ENCODE measurements at regions not wholly inside any gene's neighbourhood (a gene's known extent, or its start where the extent isn't known, plus 50 kb on each side); places are given as distances from the start of the nearest gene placed in this dataset.

GRCh38 chr9:135275571-135276289 lies 188.3 kb downstream of the OLFM1 start:
- no peak for ATAC-seq
- FAIRE-seq: no peak
- Histone ChIP-seq H3K4me2 (no peak overlapping the region), H3K27ac (no peak overlapping the region), H3K9me3 (no peaks in the 10 kb centered on the region), H3K4me1 (no peaks in the 10 kb centered on the region), H3K4me3 (no peak overlapping the region)
- no peak for DNase-seq (ENCODE audit: low read depth in 1 of 2, low spot score in 1 of 2)
- 52% methylated on average over 16 of the region's 20 CpGs for WGBS (ENCODE audit: missing lambda C conversion rate)
- TF ChIP-seq HOXB5 (CRISPR knock-in tag; IDR thresholded peaks at IDR 0.05) (no peak), CHD2 (IDR thresholded peaks at IDR 0.05; ENCODE audit: low read length, partially characterized antibody) (no peak), E2F6 (IDR thresholded peaks at IDR 0.05; ENCODE audit: borderline replicate concordance, low read depth) (no peak), HOXB13 (CRISPR knock-in tag; IDR thresholded peaks at IDR 0.05; ENCODE audit: low read depth) (no peak), HES2 (IDR thresholded peaks at IDR 0.05) (no peak), JUN (IDR thresholded peaks at IDR 0.05) (no peak), SMC3 (IDR thresholded peaks at IDR 0.05) (no peak), SREBF2 (IDR thresholded peaks at IDR 0.05) (no peak), EP300 (IDR thresholded peaks at IDR 0.05) (no peak), POLR2A (IDR thresholded peaks at IDR 0.05; ENCODE audit: low read length) (no peak), NPAS2 (CRISPR knock-in tag; IDR thresholded peaks at IDR 0.05; ENCODE audit: borderline replicate concordance) (no peak)
- POLR2A ChIA-PET: no interaction called here
- CTCF ChIA-PET: no interaction called here

DNA sequence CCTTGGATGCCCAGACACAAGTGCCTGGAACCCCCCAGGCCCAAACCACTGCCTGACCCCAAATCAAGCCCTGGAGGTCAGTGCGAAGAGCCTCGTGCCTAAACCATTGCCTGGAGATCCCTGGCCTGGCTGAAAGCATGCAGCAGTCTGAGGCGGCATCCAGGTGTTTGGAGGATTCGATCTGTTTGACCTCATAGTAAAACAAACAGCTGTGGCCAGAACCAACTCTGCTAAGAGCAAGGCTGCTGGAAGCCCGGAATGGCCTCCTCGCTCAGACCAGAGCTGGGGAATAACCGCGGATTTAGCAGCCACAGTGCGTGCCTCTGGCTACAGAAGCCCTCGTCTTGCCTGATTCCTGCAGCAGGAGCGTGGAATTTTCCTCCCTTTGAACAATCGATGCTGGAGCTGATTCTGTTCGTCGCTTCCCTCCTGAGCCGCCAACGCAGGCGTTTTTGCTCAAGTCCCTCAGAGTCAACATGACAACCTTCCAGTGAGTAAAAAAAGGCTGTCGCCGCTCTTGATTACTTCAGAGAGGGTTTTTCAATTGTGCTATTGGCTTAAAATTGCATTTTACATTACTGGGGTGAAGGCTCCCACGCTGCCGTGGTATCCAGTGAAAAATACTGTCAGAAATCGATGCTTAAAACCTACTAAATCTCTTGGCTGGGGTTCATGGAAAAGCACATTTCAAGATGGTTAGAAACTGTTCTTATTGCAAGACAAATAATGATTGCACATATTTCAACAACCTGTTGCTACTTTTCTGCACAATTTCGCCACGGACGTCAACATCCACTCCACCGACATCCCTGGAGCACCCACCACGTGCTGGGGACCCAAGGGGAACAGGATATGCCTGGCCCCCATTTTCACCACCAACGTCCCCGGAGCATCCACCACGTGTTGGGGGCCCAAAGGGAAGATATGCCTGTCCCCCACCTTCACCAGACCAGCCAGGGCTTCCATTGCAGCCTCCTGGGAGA lies 190.0 kb downstream of the OLFM1 start:
- 51% methylated on average over 29 of the region's 30 CpGs for WGBS (ENCODE audit: missing lambda C conversion rate)

GRCh38 chr9:135278586-135278985 lies 191.1 kb downstream of the OLFM1 start:
- Histone ChIP-seq H3K4me2 (no peak overlapping the region), H3K9me3 (no peaks in the 10 kb centered on the region), H3K27ac (no peak overlapping the region), H3K4me3 (no peak overlapping the region), H3K4me1 (peaks cover 6% of the 10 kb centered on the region; the same call in 1 of the 3 replicates)
- no peak for ATAC-seq
- ChIA-PET POLR2A (no interaction called here), CTCF (no interaction called here)
- FAIRE-seq: no peak
- DNase-seq (ENCODE audit: low read depth in 1 of 2, low spot score in 1 of 2): no peak
- 69% methylated on average over 9 of the region's 15 CpGs for WGBS (ENCODE audit: missing lambda C conversion rate)
- TF ChIP-seq HOXA7 (CRISPR knock-in tag; IDR thresholded peaks at IDR 0.05) (no peak), ZFP36 (IDR thresholded peaks at IDR 0.05; ENCODE audit: borderline replicate concordance, partially characterized antibody) (no peak), CBX2 (IDR thresholded peaks at IDR 0.05; ENCODE audit: borderline replicate concordance, low read depth) (no peak), TP53 (CRISPR knock-in tag; IDR thresholded peaks at IDR 0.05) (no peak), FOSB (CRISPR knock-in tag; IDR thresholded peaks at IDR 0.05) (no peak), ZC3H11A (IDR thresholded peaks at IDR 0.05) (no peak)
- TF ChIP-seq, protein P1, sequence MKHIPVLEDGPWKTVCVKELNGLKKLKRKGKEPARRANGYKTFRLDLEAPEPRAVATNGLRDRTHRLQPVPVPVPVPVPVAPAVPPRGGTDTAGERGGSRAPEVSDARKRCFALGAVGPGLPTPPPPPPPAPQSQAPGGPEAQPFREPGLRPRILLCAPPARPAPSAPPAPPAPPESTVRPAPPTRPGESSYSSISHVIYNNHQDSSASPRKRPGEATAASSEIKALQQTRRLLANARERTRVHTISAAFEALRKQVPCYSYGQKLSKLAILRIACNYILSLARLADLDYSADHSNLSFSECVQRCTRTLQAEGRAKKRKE (CRISPR knock-in tag; IDR thresholded peaks at IDR 0.05; ENCODE audit: low read depth): no peak
- TF ChIP-seq, protein P2, sequence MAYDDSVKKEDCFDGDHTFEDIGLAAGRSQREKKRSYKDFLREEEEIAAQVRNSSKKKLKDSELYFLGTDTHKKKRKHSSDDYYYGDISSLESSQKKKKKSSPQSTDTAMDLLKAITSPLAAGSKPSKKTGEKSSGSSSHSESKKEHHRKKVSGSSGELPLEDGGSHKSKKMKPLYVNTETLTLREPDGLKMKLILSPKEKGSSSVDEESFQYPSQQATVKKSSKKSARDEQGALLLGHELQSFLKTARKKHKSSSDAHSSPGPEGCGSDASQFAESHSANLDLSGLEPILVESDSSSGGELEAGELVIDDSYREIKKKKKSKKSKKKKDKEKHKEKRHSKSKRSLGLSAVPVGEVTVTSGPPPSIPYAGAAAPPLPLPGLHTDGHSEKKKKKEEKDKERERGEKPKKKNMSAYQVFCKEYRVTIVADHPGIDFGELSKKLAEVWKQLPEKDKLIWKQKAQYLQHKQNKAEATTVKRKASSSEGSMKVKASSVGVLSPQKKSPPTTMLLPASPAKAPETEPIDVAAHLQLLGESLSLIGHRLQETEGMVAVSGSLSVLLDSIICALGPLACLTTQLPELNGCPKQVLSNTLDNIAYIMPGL (CRISPR knock-in tag; IDR thresholded peaks at IDR 0.05; ENCODE audit: borderline replicate concordance): no peak

More for the DNA sequence above, 190.0 kb downstream of the OLFM1 start:
- no peak for TF ChIP-seq HOXB5 (CRISPR knock-in tag; IDR thresholded peaks at IDR 0.05)
- no peak for TF ChIP-seq ZNF302 (CRISPR knock-in tag; IDR thresholded peaks at IDR 0.05)
- no peak for TF ChIP-seq EHF (CRISPR knock-in tag; IDR thresholded peaks at IDR 0.05)
- TF ChIP-seq, protein P2 (CRISPR knock-in tag; IDR thresholded peaks at IDR 0.05; ENCODE audit: borderline replicate concordance): no peak
- TF ChIP-seq, protein P1 (CRISPR knock-in tag; IDR thresholded peaks at IDR 0.05; ENCODE audit: low read depth): no peak
- TF ChIP-seq SREBF2 (IDR thresholded peaks at IDR 0.05): no peak
- TF ChIP-seq NPAS2 (CRISPR knock-in tag; IDR thresholded peaks at IDR 0.05; ENCODE audit: borderline replicate concordance): no peak
- TF ChIP-seq ZFP36 (IDR thresholded peaks at IDR 0.05; ENCODE audit: borderline replicate concordance, partially characterized antibody): no peak
- H3K4me2 ChIP-seq: no peak overlapping the region
- FAIRE-seq: no peak
- ChIA-PET CTCF (interaction anchor here (0.8 to 1.0 kb wide), 2 partner anchors 170 to 188 kb away, joined by 3 read pairs; no protein-coding TSS in a partner anchor), POLR2A (no interaction called here)
- no peak for ATAC-seq
- DNase-seq (ENCODE audit: low read depth in 1 of 2, low spot score in 1 of 2): no peak
- no peak overlapping the region for H3K4me3 ChIP-seq
- no peak overlapping the region for H3K27ac ChIP-seq
- H3K9me3 ChIP-seq: no peaks in the 10 kb centered on the region
- peaks cover 6% of the 10 kb centered on the region; the same call in 1 of the 3 replicates for H3K4me1 ChIP-seq

Data from A549 (cell line).